DMS53 treated with DMSO at 0.1 percent for 48 hours (cell line): ENCODE measurements at regions not wholly inside any gene's neighbourhood (a gene's known extent, or its start where the extent isn't known, plus 50 kb on each side); places are given as distances from the start of the nearest gene placed in this dataset.

Experiments
- DNase-seq: peaks from one replicate; lab custom pipeline; 2025; ENCODE audit not compliant: unreplicated experiment; lab: John Stamatoyannopoulos, UW

- DNase-seq = no peak
These were observed 382.3 kb downstream of the ACTL7B start for GRCh38 chr9:108473209-108474112.

- no peak for DNase-seq
These were observed 386.1 kb downstream of the ACTL7B start for GRCh38 chr9:108469654-108470053.

DNA sequence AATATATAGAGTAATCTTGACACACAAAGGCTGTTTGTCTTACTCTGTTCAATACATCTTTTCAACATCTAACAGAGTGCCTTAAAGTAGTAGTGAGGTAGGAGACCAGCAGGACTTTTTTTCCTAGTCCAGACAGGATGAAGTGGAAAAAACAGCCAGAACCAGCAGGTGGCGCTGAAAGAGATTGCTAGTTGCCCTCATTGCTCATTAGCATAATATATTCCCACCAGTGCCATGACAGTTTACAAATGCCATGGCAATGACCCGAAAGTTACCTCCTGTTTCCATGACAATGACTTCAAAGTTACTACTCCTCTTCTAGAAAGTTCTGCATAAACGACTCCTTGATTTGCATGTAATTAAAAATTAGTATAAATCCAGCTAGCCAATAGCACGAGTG lies 387.4 kb downstream of the ACTL7B start:
- DNase-seq = peak; percentile 35

GRCh38 chr9:108467653-108468324 lies 388.0 kb downstream of the ACTL7B start:
- DNase-seq = peak; percentile 7

DNA sequence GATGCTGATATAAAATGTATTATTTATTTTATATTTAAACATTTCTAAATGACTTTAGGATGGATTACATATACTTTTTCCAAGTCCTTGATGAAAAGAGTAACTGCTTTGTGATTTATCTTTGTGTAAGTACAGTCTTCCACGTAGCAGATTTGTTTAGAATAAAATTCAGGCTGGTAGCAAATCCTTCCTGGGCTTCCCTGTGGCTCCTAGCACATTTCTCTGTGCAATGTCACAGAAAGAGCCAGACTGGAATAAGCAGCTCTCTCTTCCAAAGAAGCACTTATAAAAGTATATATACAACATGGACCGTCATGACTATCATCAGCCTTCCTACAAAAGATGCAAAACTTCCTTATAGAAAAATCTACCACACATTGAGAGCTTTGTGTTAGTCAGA lies 388.6 kb downstream of the ACTL7B start:
- no peak for DNase-seq

- DNase-seq = no peak
These were observed 389.5 kb downstream of the ACTL7B start for GRCh38 chr9:108466304-108466703.

GRCh38 chr9:108463932-108464606 lies 391.7 kb downstream of the ACTL7B start:
- DNase-seq = no peak

DNA sequence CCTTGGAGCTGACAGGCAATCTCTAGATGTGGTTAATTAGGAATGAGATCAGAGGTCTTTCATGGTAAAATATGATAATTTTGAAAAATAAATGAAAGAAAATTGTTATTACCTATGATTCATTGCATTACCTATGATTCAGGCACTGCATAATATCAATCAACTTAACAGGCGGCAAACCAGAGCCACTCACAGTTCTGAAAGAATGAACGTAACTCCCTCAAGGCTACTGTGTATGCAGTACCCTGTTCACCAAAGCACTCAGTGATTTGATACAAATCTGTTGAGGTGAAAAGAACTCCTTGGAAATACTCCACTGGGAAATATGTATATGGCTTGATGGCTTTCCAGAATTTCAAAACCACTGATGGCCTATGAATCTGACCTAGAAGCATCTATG lies 398.9 kb downstream of the ACTL7B start:
- DNase-seq = no peak

DNA sequence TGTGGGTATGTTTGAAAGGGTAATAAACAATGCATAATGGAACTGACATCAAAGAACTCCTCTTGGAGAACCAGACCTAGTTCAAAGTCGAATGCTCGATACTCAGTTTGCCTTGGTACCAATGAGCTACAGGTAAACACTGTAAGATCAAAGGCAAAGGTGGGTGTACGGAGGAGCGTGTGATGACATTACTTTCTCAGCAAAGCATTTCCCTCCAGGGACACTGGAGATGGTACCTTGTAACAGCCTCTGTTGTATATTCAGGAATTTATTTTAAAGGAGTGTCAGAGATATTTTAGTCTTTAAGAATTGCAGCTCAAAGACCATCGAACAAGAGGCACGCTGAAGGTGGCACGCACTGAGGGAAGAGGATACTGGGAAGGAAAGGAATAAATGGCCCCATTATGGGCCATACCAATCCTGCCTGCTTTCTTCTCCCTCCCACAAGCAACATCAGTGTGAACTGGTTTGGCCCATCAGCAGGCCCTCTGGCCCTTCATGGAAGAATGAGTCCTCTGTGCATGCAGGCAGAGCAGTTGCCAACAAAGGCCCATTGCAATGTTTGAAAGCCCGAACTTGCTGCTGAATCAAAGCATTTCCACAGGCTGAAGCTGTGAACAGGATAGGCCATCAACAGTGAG lies 410.2 kb downstream of the ACTL7B start:
- no peak for DNase-seq

- DNase-seq = peak; percentile 53
These were observed 411.1 kb downstream of the ACTL7B start for GRCh38 chr9:108444400-108445358.

- no peak for DNase-seq
These were observed 412.0 kb downstream of the ACTL7B start for GRCh38 chr9:108443741-108444140.

DNA sequence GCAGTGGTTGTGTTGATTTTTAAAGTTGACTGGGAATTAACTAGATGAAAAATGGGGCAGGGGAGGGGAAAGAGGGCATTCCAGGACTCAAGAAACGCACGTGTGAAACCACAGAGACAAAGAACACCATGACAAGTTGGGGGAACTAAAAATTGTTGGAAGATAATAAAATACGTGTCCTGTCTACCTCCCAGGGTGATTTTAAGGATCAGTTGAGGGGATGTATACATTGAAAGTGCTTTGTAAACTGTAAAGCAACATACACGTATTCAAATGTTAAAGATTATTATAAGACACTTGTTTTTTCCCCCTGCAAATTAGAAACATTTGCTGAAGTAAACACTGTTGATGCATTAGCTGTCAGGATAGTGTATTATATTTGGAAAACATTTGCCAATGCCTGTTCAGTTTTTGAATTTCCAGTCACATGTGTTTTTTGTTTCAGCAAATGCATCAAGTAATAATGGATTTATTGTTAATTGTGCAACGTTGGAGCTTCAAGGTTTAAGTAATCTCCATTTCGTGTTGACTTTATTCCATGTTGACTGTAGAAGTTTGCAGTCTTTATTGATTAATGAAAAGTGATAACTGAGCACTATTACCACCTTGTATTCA lies 412.7 kb downstream of the ACTL7B start:
- DNase-seq = no peak

DNA sequence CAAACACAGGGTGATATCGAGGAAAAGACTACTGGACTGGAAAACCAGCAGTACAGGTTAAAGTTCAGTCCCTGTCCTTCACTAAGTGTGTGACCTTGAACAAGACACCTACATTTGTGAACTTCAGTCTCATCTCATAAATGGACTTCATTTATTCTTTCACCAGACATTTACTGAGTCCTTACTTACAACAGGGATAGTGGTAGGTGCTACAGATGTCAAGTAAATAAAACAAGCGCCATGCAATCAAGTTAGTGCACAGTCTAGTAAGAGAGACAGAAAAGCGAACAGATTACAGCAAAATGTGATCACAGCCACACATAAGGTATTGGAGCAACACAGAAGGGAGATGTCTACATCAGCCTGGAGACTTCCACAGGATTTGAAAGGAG lies 413.2 kb downstream of the ACTL7B start:
- no peak for DNase-seq

- DNase-seq = no peak
These were observed 414.1 kb downstream of the ACTL7B start for GRCh38 chr9:108441726-108442125.

DNA sequence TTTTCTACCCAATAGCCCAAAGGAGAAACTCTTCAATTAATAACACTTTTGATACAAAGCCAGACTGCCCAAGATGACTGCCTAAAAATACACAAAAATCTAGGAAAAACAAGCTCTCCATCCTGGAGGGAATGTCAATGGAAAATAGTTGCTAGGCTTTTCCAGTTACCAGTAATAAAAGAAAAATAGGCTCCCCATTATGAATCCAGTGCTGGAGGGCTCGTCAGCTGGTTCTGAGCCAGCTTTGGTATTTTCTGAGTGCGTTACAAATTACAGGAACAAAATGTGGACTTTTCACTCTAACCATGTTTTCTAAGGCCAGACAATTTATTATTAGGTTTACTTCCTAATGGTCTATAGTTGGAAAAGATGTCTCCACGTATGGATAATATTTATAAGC lies 414.5 kb downstream of the ACTL7B start:
- DNase-seq = no peak

DNA sequence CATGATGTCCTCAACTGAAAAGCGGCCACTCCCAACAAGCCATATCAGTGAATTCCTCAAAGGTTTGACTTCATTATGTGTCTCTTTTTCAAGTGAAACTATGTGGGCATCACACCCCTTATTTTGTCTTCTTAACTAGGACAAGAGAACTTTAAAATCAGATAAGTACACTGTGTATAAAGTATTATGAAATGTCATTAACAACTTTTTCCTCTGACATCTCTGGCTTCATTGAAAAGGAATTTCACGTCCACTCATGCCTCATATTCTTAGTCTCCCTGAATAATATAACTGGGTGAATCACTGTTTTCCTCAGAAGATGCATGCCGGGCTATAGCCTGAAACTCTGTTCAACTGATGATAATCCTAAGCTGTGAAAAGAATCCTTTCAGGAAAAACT lies 415.8 kb downstream of the ACTL7B start:
- DNase-seq = no peak

- DNase-seq = no peak
These were observed 418.1 kb downstream of the ACTL7B start for GRCh38 chr9:108437656-108438055.

DNA sequence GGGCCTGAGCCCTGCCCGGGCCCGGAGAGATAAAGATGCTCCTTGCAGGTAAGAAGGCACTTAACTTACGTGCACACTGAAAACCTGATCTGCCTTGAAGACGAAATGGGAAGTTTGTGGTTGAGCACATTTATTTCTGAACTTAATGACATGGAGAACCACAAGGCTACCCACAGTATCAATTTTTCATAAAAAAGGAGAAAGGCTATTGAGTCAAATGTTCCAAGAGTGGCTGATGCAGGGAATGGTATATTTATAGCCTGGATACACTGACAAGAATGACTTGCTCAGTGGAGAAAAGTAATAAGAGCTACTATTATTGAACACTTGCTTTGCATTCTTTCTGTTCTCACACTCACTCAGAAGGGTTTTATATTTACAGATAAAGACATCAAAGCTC lies 419.3 kb downstream of the ACTL7B start:
- DNase-seq = no peak

DNA sequence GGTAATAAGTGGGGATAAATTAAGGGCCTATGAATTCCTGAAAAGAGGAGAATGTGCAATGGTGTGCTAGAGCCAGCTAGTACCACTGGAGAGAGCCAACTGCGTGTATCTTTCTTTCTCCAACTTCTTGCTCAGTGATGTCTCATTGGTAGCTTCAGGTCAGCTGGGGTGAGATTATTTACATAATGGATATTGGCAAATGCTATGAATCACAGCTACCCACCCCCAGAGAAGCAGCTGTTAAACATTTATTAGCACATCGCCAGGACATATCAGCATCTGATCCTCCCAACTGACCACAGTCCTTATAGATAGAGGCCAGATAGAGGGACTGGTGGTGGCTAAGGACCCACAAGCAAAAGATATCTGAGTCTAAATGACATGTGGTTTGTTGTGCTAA lies 421.3 kb downstream of the ACTL7B start:
- no peak for DNase-seq

DNA sequence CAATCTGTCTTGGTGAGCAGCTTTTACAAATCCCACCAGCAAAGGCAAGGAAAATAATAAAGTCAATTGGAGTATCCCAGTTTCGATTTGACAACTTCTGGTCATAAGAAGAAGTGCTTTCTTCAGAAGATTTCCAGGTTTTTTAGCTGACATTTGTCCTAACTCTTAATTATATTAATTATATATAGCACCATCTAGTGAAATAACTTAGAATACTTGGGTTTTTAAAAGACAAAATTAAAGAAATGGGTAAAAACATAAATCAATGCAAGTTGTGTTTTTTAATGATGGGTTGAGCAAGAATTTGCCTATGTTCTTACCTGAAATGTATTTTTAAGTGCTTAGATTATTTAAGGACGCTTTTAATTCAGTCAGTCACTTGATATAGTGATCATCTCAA lies 421.8 kb downstream of the ACTL7B start:
- no peak for DNase-seq
